ENCODE measurements at regions not wholly inside any gene's neighbourhood (a gene's known extent, or its start where the extent isn't known, plus 50 kb on each side); places are given as distances from the start of the nearest gene placed in this dataset.

GRCh38 chr5:30469691-30470090, 723.8 kb upstream of the CDH6 start:
- TF ChIP-seq, protein P1, sequence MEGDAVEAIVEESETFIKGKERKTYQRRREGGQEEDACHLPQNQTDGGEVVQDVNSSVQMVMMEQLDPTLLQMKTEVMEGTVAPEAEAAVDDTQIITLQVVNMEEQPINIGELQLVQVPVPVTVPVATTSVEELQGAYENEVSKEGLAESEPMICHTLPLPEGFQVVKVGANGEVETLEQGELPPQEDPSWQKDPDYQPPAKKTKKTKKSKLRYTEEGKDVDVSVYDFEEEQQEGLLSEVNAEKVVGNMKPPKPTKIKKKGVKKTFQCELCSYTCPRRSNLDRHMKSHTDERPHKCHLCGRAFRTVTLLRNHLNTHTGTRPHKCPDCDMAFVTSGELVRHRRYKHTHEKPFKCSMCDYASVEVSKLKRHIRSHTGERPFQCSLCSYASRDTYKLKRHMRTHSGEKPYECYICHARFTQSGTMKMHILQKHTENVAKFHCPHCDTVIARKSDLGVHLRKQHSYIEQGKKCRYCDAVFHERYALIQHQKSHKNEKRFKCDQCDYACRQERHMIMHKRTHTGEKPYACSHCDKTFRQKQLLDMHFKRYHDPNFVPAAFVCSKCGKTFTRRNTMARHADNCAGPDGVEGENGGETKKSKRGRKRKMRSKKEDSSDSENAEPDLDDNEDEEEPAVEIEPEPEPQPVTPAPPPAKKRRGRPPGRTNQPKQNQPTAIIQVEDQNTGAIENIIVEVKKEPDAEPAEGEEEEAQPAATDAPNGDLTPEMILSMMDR (IDR thresholded peaks at IDR 0.05) = no peak
- TF ChIP-seq POLR2A (IDR thresholded peaks at IDR 0.05) = no peak

All from body of pancreas (tissue), 4 donors.